ENCODE measurements at regions not wholly inside any gene's neighbourhood (a gene's known extent, or its start where the extent isn't known, plus 50 kb on each side); places are given as distances from the start of the nearest gene placed in this dataset.
"Not testable (repeated sequence)": the region's sequence is repeated elsewhere in the genome, so short reads cannot be mapped to it uniquely, and the experiment has no call there.

- Histone ChIP-seq H3K36me3 (no peaks in the 10 kb centered on the region), H3K9me3 (no peaks in the 10 kb centered on the region), H3K4me1 (no peaks in the 10 kb centered on the region), H3K4me3 (no peak overlapping the region), H3K27me3 (no peaks in the 10 kb centered on the region), H3K27ac (no peak overlapping the region)
- ATAC-seq (no peak), DNase-seq (no peak)
- TF ChIP-seq POLR2A (IDR thresholded peaks at IDR 0.05), result no peak
- intact Hi-C loops (cut with DNase I), result no loop called here
- 88 to 96% (median 91%) methylated on average over 6 of the region's 6 CpGs for WGBS, 4 donors
These were observed 187.3 kb upstream of the FRMD6 start for GRCh38 chr14:51464411-51464810.

DNA sequence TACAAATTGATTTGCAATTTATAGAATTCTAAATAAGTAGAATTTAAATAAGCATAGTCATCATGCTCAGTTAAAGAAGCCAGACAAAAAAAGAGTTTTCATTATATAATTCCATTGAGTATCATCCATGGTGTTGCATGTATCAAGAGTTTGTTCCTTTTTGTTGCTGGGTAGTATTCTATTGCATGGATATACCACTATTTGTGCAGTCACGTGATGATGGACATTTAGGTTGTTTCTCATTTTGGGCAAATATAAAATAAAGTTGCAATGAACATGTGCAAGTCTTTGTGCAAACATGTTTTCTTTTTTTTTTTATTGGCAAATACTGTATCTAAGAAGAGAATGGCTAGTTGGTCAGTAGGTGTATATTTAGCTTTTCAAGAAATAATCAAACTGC is 186.2 kb upstream of the FRMD6 start:
- intact Hi-C loops (cut with DNase I), result no loop called here
- 94 to 98% (median 96%) methylated on average over 1 of the region's 1 CpG for WGBS, 4 donors
- H3K27me3 ChIP-seq, result no peaks in the 10 kb centered on the region
- DNase-seq, result no peak
- no peaks in the 10 kb centered on the region for H3K9me3 ChIP-seq
- TF ChIP-seq, protein P1, sequence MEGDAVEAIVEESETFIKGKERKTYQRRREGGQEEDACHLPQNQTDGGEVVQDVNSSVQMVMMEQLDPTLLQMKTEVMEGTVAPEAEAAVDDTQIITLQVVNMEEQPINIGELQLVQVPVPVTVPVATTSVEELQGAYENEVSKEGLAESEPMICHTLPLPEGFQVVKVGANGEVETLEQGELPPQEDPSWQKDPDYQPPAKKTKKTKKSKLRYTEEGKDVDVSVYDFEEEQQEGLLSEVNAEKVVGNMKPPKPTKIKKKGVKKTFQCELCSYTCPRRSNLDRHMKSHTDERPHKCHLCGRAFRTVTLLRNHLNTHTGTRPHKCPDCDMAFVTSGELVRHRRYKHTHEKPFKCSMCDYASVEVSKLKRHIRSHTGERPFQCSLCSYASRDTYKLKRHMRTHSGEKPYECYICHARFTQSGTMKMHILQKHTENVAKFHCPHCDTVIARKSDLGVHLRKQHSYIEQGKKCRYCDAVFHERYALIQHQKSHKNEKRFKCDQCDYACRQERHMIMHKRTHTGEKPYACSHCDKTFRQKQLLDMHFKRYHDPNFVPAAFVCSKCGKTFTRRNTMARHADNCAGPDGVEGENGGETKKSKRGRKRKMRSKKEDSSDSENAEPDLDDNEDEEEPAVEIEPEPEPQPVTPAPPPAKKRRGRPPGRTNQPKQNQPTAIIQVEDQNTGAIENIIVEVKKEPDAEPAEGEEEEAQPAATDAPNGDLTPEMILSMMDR (IDR thresholded peaks at IDR 0.05), result no peak
- TF ChIP-seq POLR2A (IDR thresholded peaks at IDR 0.05), result no peak
- ATAC-seq, result no peak
- no peaks in the 10 kb centered on the region for H3K4me1 ChIP-seq
- no peak overlapping the region for H3K27ac ChIP-seq
- no peak overlapping the region for H3K4me3 ChIP-seq
- no peaks in the 10 kb centered on the region for H3K36me3 ChIP-seq

- H3K27me3 ChIP-seq; H3K9me3 ChIP-seq; H3K36me3 ChIP-seq; ATAC-seq; DNase-seq; H3K27ac ChIP-seq; H3K4me1 ChIP-seq; intact Hi-C loops (cut with DNase I); H3K4me3 ChIP-seq: not testable (repeated sequence)
- 95 to 97% (median 96%) methylated on average over 14 to 23 of the region's 23 CpGs for WGBS, 4 donors
These were observed 184.3 kb upstream of the FRMD6 start for GRCh38 chr14:51467392-51467791.

DNA sequence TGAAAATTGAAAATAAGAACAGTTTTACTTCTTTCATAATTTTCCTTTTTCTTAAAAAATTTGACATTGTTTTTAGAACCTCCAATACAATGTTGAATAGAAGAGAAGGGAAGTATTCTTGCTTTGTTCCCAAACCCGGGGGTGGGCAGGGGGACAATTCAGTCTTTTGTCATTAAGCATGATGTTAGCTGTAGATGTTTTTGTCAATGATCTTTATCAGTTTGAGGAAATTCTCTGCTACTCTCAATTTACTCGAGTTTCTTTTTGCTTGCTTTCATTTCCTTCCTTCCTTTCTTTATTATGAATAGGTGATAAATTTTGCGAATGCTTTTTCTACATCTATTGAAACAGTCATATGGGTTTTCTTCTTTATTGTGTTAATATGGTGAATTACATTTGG is 183.2 kb upstream of the FRMD6 start:
- Histone ChIP-seq H3K4me1 (peaks cover 0 to 7% (median 0%) of the 10 kb centered on the region in 12 donors), H3K4me3 (no peak overlapping the region), H3K9me3 (no peaks in the 10 kb centered on the region), H3K36me3 (no peaks in the 10 kb centered on the region), H3K27ac (no peak overlapping the region), H3K27me3 (no peaks in the 10 kb centered on the region)
- intact Hi-C loops (cut with DNase I), result no loop called here
- ATAC-seq, result no peak
- WGBS, 4 donors, result 59 to 72% (median 64%) methylated on average over 3 of the region's 3 CpGs
- TF ChIP-seq POLR2A (IDR thresholded peaks at IDR 0.05), result no peak
- TF ChIP-seq, protein P1 (IDR thresholded peaks at IDR 0.05), result no peak
- DNase-seq, result no peak

GRCh38 chr14:51472881-51473280 is 178.8 kb upstream of the FRMD6 start:
- H3K4me1 ChIP-seq, result peaks cover 0 to 7% (median 0%) of the 10 kb centered on the region in 12 donors
- 49 to 69% (median 65%) methylated on average over 2 of the region's 2 CpGs for WGBS, 4 donors
- no peaks in the 10 kb centered on the region for H3K36me3 ChIP-seq
- no peaks in the 10 kb centered on the region for H3K9me3 ChIP-seq
- no peak overlapping the region for H3K4me3 ChIP-seq
- DNase-seq (no peak), ATAC-seq (no peak)
- H3K27me3 ChIP-seq, result peaks cover 0 to 3% (median 0%) of the 10 kb centered on the region in 9 donors
- intact Hi-C loops (cut with DNase I), result no loop called here
- no peak for TF ChIP-seq POLR2A (IDR thresholded peaks at IDR 0.05)
- TF ChIP-seq, protein P1 (IDR thresholded peaks at IDR 0.05), result no peak
- no peak overlapping the region for H3K27ac ChIP-seq

Measured in heart left ventricle (tissue), 16 donors.